ENCODE measurements at regions not wholly inside any gene's neighbourhood (a gene's known extent, or its start where the extent isn't known, plus 50 kb on each side); places are given as distances from the start of the nearest gene placed in this dataset.

GRCh38 chr19:30276883-30277280, 95.3 kb upstream of the ZNF536 start:
- H3K4me1 Mint-ChIP-seq: no peaks in the 10 kb centered on the region
- H3K9me3 Mint-ChIP-seq: peaks cover 10% of the 10 kb centered on the region
- H3K27ac Mint-ChIP-seq: no peak overlapping the region
- no peak for DNase-seq
- no peak for ATAC-seq (ENCODE audit: low read depth)
- POLR2A ChIA-PET: no interaction called here
- no peaks in the 10 kb centered on the region for H3K27me3 Mint-ChIP-seq
- intact Hi-C loops (cut with micrococcal nuclease): no loop called here
- CTCF ChIA-PET: no interaction called here
- H3K36me3 Mint-ChIP-seq (ENCODE audit: low read depth): no peaks in the 10 kb centered on the region
- no peak for TF ChIP-seq CTCF (IDR thresholded peaks at IDR 0.05)
- H3K4me3 Mint-ChIP-seq: no peak overlapping the region

- intact Hi-C loops (cut with micrococcal nuclease): no loop called here
- ATAC-seq (ENCODE audit: low read depth) (no peak), DNase-seq (no peak)
- no peaks in the 10 kb centered on the region for H3K36me3 Mint-ChIP-seq (ENCODE audit: low read depth)
- H3K9me3 Mint-ChIP-seq: peaks cover 5% of the 10 kb centered on the region
- no peak overlapping the region for H3K27ac Mint-ChIP-seq
- ChIA-PET POLR2A (no interaction called here), CTCF (no interaction called here)
- H3K27me3 Mint-ChIP-seq: no peaks in the 10 kb centered on the region
- TF ChIP-seq CTCF (IDR thresholded peaks at IDR 0.05): no peak
- H3K4me1 Mint-ChIP-seq: no peaks in the 10 kb centered on the region
- H3K4me3 Mint-ChIP-seq: no peak overlapping the region
These were observed 94.0 kb upstream of the ZNF536 start for GRCh38 chr19:30277941-30278881.

DNA sequence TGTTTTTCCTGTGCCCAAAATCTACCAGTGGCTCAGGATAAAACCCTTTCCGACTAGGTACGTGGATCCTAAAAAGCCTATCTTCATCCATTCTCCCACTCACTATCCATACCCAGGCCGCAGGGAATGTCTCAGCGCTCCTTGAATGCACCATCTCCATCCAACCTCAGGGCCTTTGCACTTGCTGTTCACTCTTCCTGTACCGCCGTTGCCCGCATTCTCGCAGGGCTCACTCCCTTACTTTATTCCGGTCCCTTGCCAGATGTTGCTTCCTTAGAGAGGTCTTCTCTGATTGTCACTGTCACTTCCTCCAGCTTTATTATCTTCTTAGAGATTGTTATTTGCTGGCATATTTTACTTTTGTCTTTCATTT, 93.3 kb upstream of the ZNF536 start:
- H3K27ac Mint-ChIP-seq: no peak overlapping the region
- intact Hi-C loops (cut with micrococcal nuclease): no loop called here

DNA sequence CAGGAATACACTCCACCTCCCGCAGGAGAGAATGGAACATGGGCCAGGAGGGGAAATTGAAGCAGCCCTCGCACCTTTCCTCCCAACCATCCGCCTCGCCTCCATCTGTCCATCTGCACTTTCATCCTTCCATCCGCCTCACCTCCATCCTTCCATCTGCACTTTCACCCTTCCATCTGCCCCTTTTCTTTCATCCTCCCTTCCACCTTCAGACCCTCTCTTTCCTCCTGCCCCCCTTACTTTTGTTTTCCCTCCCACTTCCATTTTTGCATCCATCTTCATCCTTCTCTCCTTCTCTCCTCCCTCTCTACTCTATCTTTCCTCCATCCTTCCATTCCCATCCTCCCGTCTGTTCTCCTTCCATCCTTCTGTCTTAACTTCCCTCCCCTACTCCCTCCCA, 92.2 kb upstream of the ZNF536 start:
- no peaks in the 10 kb centered on the region for H3K36me3 Mint-ChIP-seq (ENCODE audit: low read depth)
- intact Hi-C loops (cut with micrococcal nuclease): no loop called here
- POLR2A ChIA-PET: no interaction called here
- ATAC-seq (ENCODE audit: low read depth) (no peak), DNase-seq (no peak)
- no peaks in the 10 kb centered on the region for H3K4me1 Mint-ChIP-seq
- no peak overlapping the region for H3K4me3 Mint-ChIP-seq
- no peaks in the 10 kb centered on the region for H3K27me3 Mint-ChIP-seq
- TF ChIP-seq CTCF (IDR thresholded peaks at IDR 0.05): no peak
- CTCF ChIA-PET: no interaction called here
- no peak overlapping the region for H3K27ac Mint-ChIP-seq
- no peaks in the 10 kb centered on the region for H3K9me3 Mint-ChIP-seq

More for the DNA sequence above, 93.3 kb upstream of the ZNF536 start:
- ChIA-PET CTCF (no interaction called here), POLR2A (no interaction called here)
- DNase-seq: no peak
- H3K4me3 Mint-ChIP-seq: no peak overlapping the region
- H3K4me1 Mint-ChIP-seq: no peaks in the 10 kb centered on the region
- no peaks in the 10 kb centered on the region for H3K36me3 Mint-ChIP-seq (ENCODE audit: low read depth)
- TF ChIP-seq CTCF (IDR thresholded peaks at IDR 0.05): no peak
- no peaks in the 10 kb centered on the region for H3K9me3 Mint-ChIP-seq
- ATAC-seq (ENCODE audit: low read depth): no peak
- H3K27me3 Mint-ChIP-seq: no peaks in the 10 kb centered on the region

DNA sequence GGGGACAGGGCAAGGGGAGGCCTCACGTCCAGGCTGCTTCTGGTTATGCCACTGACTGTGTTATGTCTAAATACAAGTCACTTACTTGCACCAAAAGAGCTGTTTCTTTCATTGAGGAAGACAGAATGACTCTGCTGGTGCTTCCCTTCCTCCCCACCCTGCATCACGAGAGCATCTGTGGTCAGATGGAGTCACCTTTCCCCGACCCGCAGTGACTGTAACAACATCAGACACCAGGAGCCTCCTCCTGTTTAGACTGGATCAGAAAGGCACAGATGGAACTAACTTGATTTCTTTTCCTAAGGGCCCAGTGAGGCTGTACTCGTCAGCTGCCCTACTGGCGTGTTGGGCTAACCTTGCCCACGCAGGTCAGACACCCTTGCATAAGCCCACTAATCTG, 90.3 kb upstream of the ZNF536 start:
- H3K4me1 Mint-ChIP-seq: no peaks in the 10 kb centered on the region
- intact Hi-C loops (cut with micrococcal nuclease): no loop called here
- H3K27me3 Mint-ChIP-seq: no peaks in the 10 kb centered on the region
- H3K27ac Mint-ChIP-seq: no peak overlapping the region
- H3K4me3 Mint-ChIP-seq: no peak overlapping the region
- no peak for TF ChIP-seq CTCF (IDR thresholded peaks at IDR 0.05)
- DNase-seq (no peak), ATAC-seq (ENCODE audit: low read depth) (no peak)
- no peaks in the 10 kb centered on the region for H3K36me3 Mint-ChIP-seq (ENCODE audit: low read depth)
- CTCF ChIA-PET: no interaction called here
- no peaks in the 10 kb centered on the region for H3K9me3 Mint-ChIP-seq
- POLR2A ChIA-PET: interaction anchor here (0.6 kb wide), 1 partner anchor 1782 kb away, joined by 8 read pairs; no protein-coding TSS in a partner anchor
